ENCODE measurements at regions not wholly inside any gene's neighbourhood (a gene's known extent, or its start where the extent isn't known, plus 50 kb on each side); places are given as distances from the start of the nearest gene placed in this dataset.

- no peak for TF ChIP-seq HNF4G (IDR thresholded peaks at IDR 0.05)
- TF ChIP-seq JUND (IDR thresholded peaks at IDR 0.05): no peak
- TF ChIP-seq FOXA2 (IDR thresholded peaks at IDR 0.05): no peak
- H3K27ac ChIP-seq (ENCODE audit: low read depth in 1 of 2, low read length in 2 of 2): no peak overlapping the region
- WGBS: 72% methylated on average over 8 of the region's 8 CpGs
Observed at GRCh38 chr11:115652496-115652895, 148.3 kb upstream of the CADM1 start.

GRCh38 chr11:115652094-115652493 is 147.9 kb upstream of the CADM1 start:
- Histone ChIP-seq H3K9ac (ENCODE audit: low read depth in 1 of 2, low read length in 2 of 2) (no peak overlapping the region), H3K4me3 (ENCODE audit: low read depth in 1 of 3, low read length in 3 of 3) (no peak overlapping the region), H3K36me3 (ENCODE audit: control insufficient read depth in 4 of 4, insufficient read depth in 3 of 4, low read depth in 1 of 4, low read length in 3 of 4) (no peaks in the 10 kb centered on the region), H3K4me1 (ENCODE audit: control insufficient read depth in 4 of 4, insufficient read depth in 4 of 4, low read length in 3 of 4) (peaks cover 0 to 2% (median 0%) of the 10 kb centered on the region in 4 donors), H3K27ac (ENCODE audit: low read depth in 1 of 2, low read length in 2 of 2) (no peak overlapping the region), H3K27me3 (ENCODE audit: control insufficient read depth in 4 of 4, insufficient read depth in 4 of 4, low read length in 3 of 4) (no peaks in the 10 kb centered on the region), H3K9me3 (ENCODE audit: control insufficient read depth in 4 of 4, low read length in 3 of 4) (no peaks in the 10 kb centered on the region)
- no peak for DNase-seq (ENCODE audit: low spot score)
- TF ChIP-seq YY1 (IDR thresholded peaks at IDR 0.05): no peak
- no peak for TF ChIP-seq TAF1 (conservative IDR thresholded peaks at IDR 0.05)
- TF ChIP-seq HNF4G (IDR thresholded peaks at IDR 0.05): no peak
- no peak for TF ChIP-seq FOXA1 (IDR thresholded peaks at IDR 0.05)
- TF ChIP-seq SP1 (IDR thresholded peaks at IDR 0.05): no peak
- no peak for TF ChIP-seq GABPA (IDR thresholded peaks at IDR 0.05 in 1 of 2, conservative IDR thresholded peaks at IDR 0.05 in 1 of 2)
- TF ChIP-seq CTCF (IDR thresholded peaks at IDR 0.05; ENCODE audit: low read depth, low read length, missing input control): no peak
- TF ChIP-seq MAX (IDR thresholded peaks at IDR 0.05): no peak
- TF ChIP-seq NR2F2 (IDR thresholded peaks at IDR 0.05): no peak
- TF ChIP-seq REST (IDR thresholded peaks at IDR 0.05): no peak
- TF ChIP-seq ZBTB33 (IDR thresholded peaks at IDR 0.05): no peak
- TF ChIP-seq RAD21 (IDR thresholded peaks at IDR 0.05): no peak
- no peak for TF ChIP-seq FOXA2 (IDR thresholded peaks at IDR 0.05)
- TF ChIP-seq RXRA (IDR thresholded peaks at IDR 0.05): no peak
- TF ChIP-seq JUND (IDR thresholded peaks at IDR 0.05): no peak
- no peak for TF ChIP-seq ATF3 (IDR thresholded peaks at IDR 0.05)
- no peak for TF ChIP-seq EGR1 (IDR thresholded peaks at IDR 0.05; ENCODE audit: low read depth in 2 of 2)
- WGBS: 47% methylated on average over 1 of the region's 1 CpG

More at GRCh38 chr11:115652496-115652895, 148.3 kb upstream of the CADM1 start:
- no peak overlapping the region for H3K4me3 ChIP-seq (ENCODE audit: low read depth in 1 of 3, low read length in 3 of 3)
- H3K9me3 ChIP-seq (ENCODE audit: control insufficient read depth in 4 of 4, low read length in 3 of 4): no peaks in the 10 kb centered on the region
- no peaks in the 10 kb centered on the region for H3K27me3 ChIP-seq (ENCODE audit: control insufficient read depth in 4 of 4, insufficient read depth in 4 of 4, low read length in 3 of 4)
- no peaks in the 10 kb centered on the region for H3K36me3 ChIP-seq (ENCODE audit: control insufficient read depth in 4 of 4, insufficient read depth in 3 of 4, low read depth in 1 of 4, low read length in 3 of 4)
- H3K9ac ChIP-seq (ENCODE audit: low read depth in 1 of 2, low read length in 2 of 2): no peak overlapping the region
- H3K4me1 ChIP-seq (ENCODE audit: control insufficient read depth in 4 of 4, insufficient read depth in 4 of 4, low read length in 3 of 4): peaks cover 0 to 2% (median 0%) of the 10 kb centered on the region in 4 donors
- DNase-seq (ENCODE audit: low spot score): no peak
